LNCAP (cell line): ENCODE measurements at regions not wholly inside any gene's neighbourhood (a gene's known extent, or its start where the extent isn't known, plus 50 kb on each side); places are given as distances from the start of the nearest gene placed in this dataset.

Experiments used
- TF ChIP-seq, protein P1 (sequence below): fragments of 450-650 bp; IDR thresholded peaks from 2 replicates; pipeline ENCODE4 v1.5.1; 2017; ENCODE audit warnings: mild to moderate bottlenecking

DNA sequence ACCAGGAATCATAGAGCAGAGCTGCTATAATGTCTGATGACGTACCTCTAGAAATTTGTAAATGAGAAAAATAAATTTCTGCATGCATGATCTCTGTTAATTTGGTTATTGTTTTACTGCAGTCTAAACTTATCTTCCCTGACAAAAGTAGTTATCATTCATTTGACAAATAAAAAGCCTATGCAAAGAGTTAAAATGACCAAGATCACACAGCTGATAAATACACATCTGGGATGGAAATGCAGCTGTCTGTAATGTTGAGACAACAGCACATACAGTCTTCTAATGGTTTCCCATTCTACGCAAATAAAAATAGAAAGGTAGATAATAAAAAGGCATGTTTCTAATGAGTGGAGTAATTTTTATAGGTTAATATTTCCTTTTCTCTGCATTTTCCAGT lies 225.1 kb upstream of the LUZP2 start:
- TF ChIP-seq, protein P1, sequence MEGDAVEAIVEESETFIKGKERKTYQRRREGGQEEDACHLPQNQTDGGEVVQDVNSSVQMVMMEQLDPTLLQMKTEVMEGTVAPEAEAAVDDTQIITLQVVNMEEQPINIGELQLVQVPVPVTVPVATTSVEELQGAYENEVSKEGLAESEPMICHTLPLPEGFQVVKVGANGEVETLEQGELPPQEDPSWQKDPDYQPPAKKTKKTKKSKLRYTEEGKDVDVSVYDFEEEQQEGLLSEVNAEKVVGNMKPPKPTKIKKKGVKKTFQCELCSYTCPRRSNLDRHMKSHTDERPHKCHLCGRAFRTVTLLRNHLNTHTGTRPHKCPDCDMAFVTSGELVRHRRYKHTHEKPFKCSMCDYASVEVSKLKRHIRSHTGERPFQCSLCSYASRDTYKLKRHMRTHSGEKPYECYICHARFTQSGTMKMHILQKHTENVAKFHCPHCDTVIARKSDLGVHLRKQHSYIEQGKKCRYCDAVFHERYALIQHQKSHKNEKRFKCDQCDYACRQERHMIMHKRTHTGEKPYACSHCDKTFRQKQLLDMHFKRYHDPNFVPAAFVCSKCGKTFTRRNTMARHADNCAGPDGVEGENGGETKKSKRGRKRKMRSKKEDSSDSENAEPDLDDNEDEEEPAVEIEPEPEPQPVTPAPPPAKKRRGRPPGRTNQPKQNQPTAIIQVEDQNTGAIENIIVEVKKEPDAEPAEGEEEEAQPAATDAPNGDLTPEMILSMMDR: no peak

DNA sequence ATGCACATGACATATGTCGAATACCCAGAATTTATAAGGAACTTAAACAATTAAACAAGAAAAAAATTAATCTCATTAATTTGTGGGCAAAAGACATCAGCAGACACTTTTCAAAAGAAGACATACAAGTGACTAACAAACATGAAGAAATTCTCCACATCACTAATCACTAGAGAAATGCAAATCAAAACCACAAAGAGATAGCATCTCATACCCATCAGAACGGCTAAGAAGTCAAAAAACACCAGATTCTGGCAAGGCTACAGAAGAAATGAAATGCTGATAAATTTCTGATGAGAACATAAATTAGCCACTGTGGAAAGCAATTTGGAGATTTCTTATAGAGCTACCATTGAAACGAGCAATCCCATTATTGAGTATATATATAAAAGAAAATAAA lies 210.6 kb upstream of the LUZP2 start:
- TF ChIP-seq, protein P1: no peak

DNA sequence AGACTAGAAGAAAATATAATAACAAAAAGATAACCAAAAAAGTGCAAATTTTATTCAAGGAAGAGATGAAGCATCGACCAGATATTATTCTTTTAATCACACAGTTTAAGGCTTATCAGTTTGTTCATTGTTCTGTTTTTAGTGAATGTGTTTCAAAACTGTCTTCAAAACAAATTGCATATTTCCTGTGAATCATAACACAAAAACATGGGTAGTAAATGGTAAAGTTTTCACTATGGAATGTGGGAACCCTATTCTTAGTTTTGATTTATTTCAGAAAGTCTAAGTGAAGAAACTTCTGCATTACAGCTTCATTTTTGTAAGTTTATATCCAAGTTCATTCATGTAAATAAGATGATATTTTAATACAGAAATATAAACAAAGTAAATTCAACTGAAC lies 207.6 kb upstream of the LUZP2 start:
- TF ChIP-seq, protein P1: no peak

DNA sequence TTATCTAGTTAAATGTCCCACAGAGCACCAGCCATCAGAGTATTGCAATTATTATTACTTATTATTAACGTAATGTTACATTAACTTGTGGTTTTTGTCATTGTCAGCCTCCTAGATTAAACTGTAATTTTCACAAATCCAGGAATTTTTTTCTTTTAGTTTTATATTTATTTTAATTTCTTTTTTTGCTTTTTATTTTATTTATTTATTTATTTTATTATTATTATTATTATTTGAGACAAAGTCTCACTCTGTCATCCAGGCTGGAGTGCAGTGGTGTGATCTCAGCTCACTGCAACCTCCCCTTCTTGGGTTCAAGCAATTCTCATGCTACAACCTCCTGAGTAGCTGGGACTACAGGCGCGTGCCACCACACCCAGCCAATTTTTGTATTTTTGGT lies 202.9 kb upstream of the LUZP2 start:
- TF ChIP-seq, protein P1: no peak

DNA sequence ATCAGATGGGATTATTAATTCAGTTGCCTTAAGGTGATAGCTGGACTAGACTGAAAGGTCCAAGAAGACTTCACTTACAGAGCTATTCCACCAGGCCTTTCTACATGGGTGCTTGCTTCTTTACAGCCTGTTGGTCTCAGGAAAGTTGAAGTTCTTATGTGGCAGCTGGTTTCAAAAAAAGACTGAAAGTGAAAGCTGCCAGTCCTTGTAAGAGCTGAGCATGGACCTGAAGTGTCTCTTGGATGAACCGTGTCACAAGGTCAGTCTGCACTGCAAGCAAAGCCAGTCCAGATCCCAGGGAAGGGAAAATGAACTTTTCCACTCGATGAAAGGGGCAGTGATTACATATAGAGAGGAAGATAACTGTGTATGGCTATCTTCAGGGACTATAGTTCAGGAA lies 201.5 kb upstream of the LUZP2 start:
- TF ChIP-seq, protein P1: no peak

DNA sequence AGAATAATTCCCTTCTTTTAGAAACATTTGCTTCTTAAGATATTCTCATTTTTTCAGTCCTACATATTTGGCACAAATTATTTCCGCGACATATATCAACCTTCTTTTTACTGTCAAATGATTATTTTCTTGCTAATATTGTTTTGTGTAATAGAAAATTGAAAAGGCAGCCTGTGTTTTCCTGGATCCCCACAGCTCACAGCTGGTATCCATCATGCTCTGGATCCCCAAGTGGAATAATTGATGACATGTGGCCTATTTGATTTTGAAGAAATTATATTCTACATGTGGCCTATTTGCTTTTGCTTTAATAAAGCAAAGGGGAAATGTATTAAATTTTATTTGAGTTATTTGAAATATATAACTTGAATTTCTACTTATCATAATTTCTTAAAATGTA lies 199.4 kb upstream of the LUZP2 start:
- TF ChIP-seq, protein P1: no peak

DNA sequence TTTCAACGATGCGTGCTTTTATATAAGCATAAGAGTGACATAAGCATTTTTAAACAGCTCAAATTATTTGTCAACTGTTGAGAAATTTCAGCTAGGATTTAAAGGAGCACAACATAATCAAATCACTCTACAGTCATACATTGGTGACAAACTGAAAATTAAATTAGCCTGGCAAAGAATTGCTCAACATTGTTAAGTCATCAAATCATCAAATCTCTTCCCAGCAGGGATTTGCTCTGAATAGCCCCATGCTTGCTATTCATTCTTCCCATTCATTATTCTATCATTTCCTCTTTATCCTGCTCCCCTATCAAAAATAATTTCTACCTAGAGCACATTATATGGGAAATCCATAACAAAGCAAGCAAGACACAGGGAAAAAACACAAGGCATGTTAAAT lies 198.7 kb upstream of the LUZP2 start:
- TF ChIP-seq, protein P1: no peak

DNA sequence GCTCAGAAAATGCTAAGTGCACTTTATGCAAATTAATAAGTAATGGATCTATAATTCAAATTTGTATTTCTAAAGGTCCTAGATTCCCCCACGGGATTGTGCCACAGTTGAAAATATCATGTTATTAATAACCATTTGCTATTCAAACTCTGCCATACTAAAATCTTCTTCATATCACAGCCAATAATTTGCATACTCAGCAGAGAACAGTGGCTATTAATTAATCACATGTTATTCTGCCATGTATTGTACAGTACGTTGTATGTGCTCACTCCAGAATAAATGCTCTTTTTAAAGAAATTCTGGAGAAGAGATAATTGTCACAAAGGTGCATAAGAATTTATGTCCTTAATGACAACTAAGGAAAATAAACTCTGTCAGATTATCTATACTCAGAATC lies 184.9 kb upstream of the LUZP2 start:
- TF ChIP-seq, protein P1: no peak
